ENCODE measurements at regions not wholly inside any gene's neighbourhood (a gene's known extent, or its start where the extent isn't known, plus 50 kb on each side); places are given as distances from the start of the nearest gene placed in this dataset.

DNA sequence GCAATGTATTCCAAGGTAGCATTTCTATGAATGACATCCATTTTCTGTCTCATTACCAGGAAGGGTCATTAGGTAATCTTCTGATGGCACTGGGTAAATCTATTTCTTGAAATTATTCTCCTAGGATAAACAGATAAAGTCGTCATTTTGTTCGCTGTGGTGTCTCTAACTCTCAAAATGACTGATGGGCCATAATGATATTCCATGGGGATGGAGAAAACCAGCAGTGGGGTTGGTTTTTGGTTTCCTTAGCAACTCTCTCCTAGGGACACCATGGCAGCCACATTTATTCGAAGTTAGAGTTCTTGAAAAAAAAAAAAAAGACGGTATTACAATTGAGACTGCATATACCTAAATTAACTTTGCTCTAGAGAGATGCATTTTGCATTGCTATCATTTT is 231.3 kb upstream of the SLCO3A1 start:
- TF ChIP-seq, protein P1, sequence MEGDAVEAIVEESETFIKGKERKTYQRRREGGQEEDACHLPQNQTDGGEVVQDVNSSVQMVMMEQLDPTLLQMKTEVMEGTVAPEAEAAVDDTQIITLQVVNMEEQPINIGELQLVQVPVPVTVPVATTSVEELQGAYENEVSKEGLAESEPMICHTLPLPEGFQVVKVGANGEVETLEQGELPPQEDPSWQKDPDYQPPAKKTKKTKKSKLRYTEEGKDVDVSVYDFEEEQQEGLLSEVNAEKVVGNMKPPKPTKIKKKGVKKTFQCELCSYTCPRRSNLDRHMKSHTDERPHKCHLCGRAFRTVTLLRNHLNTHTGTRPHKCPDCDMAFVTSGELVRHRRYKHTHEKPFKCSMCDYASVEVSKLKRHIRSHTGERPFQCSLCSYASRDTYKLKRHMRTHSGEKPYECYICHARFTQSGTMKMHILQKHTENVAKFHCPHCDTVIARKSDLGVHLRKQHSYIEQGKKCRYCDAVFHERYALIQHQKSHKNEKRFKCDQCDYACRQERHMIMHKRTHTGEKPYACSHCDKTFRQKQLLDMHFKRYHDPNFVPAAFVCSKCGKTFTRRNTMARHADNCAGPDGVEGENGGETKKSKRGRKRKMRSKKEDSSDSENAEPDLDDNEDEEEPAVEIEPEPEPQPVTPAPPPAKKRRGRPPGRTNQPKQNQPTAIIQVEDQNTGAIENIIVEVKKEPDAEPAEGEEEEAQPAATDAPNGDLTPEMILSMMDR (IDR thresholded peaks at IDR 0.05) = no peak
- no peak for TF ChIP-seq POLR2A (IDR thresholded peaks at IDR 0.05)

Measured in body of pancreas (tissue), 4 donors.